GM12864 (cell line): ENCODE measurements at regions not wholly inside any gene's neighbourhood (a gene's known extent, or its start where the extent isn't known, plus 50 kb on each side); places are given as distances from the start of the nearest gene placed in this dataset.

Source experiments
- DNase-seq: peaks from one replicate; pipeline ENCODE4 v3.0.0-alpha.2; 2011; ENCODE audit warnings: low read depth
- H3K4me3 ChIP-seq: 2 replicates; pipeline ENCODE4 v1.5.1; 2011; ENCODE audit warnings: mild to moderate bottlenecking, low read depth, low read length, control low read depth
- CTCF ChIP-seq: IDR thresholded peaks from 2 replicates; pipeline ENCODE4 v1.5.1; 2011; ENCODE audit warnings: low read depth, mild to moderate bottlenecking, moderate library complexity, low read length, control low read depth, inconsistent platforms; ENCODE audit errors: missing control alignments

GRCh38 chr10:94074462-94074861 is 80.7 kb downstream of the PLCE1 start:
- no peak for TF ChIP-seq CTCF
- no peak for DNase-seq

GRCh38 chr10:94075506-94075905 is 81.8 kb downstream of the PLCE1 start:
- TF ChIP-seq CTCF: no peak
- DNase-seq: no peak
- no peak overlapping the region for H3K4me3 ChIP-seq

More at GRCh38 chr10:94074462-94074861, 80.7 kb downstream of the PLCE1 start:
- H3K4me3 ChIP-seq: no peak overlapping the region

DNA sequence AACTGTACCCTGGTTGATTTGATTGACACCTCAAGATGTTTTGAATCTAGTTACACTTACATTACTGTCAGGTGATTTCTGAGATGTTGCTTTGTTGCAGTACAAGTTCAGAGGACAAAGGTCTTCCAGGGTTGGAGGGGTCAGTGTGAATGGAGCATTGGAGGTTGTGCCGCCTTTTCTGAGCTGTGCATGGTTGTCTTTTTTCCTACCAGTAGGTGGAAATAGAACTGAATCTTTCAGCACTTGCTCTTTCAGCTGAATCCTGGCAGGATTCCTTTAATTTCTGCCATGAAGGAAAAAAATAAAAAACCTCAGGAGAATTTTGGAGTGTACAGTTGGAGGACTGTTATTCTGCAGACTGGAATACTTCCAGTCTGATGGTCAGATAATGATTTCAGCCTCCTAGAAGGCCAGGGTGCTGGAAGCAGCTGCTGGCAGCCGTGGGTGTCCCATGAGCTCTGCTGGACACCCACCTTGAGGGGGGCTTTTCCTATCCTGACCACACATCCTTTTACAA is 82.7 kb downstream of the PLCE1 start:
- DNase-seq: no peak
- no peak overlapping the region for H3K4me3 ChIP-seq
- TF ChIP-seq CTCF: no peak

DNA sequence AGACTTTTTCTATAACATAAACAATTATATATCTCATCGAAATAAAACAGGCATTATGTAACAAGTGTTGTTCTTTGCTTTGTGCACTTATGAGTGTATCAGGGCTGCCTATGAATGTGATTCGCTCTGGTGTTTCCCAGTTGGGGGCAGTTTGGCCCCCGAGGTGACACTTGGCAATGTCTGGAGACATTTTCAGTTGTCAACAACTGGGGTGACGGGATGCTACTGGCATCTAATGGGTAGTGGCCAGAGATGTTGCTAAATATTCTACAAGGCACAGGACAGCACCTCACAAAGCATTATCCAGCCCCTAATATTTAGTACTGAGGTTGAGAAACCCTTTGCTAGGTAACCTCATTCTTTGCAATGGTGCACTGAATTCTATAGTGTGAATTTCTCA is 83.3 kb downstream of the PLCE1 start:
- DNase-seq: no peak
- no peak for TF ChIP-seq CTCF
- H3K4me3 ChIP-seq: no peak overlapping the region

DNA sequence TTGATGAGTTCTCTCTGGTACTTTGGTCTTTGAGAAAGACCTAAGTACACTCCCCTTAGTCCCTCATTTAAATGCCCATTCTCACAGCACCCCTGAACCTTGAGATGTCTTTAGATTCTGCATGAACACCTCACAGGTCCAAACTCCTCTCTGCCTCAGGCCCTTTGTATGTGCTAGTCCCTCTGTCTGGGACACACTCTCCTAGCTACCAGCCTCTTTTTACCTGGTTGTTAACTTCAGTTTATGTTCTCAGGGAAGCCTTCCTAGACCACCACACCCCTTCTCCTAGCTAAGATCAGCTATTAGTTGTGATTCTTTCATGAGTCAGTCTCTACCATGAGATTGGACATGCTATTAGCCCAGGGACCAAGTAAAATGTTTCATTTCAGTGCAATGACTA is 86.4 kb downstream of the PLCE1 start:
- no peak for DNase-seq
- H3K4me3 ChIP-seq: no peak overlapping the region
- no peak for TF ChIP-seq CTCF

- TF ChIP-seq CTCF: no peak
- no peak overlapping the region for H3K4me3 ChIP-seq
- DNase-seq: no peak
These were observed 90.0 kb downstream of the PLCE1 start for GRCh38 chr10:94083662-94084265.

- DNase-seq: no peak
- no peak for TF ChIP-seq CTCF
- no peak overlapping the region for H3K4me3 ChIP-seq
These were observed 90.6 kb downstream of the PLCE1 start for GRCh38 chr10:94084344-94084743.
